GM18511 (cell line): ENCODE measurements at regions not wholly inside any gene's neighbourhood (a gene's known extent, or its start where the extent isn't known, plus 50 kb on each side); places are given as distances from the start of the nearest gene placed in this dataset.
A peak's percentile ranks its signal among the peaks of the same experiment; 100 is the strongest.
"Not testable (repeated sequence)": the region's sequence is repeated elsewhere in the genome, so short reads cannot be mapped to it uniquely, and the experiment has no call there.

Experiments
- ATAC-seq: cut with Tn5 transposase; IDR thresholded peaks from one replicate; pipeline ENCODE4 v1.9.1; 2021; ENCODE audit warnings: mild to moderate bottlenecking, moderate library complexity; ENCODE audit not compliant: unreplicated experiment

- not testable (repeated sequence) for ATAC-seq
Measured at GRCh38 chr2:132271794-132272193, 110.0 kb upstream of the ANKRD30BL start.

GRCh38 chr2:132272713-132273112 is 111.0 kb upstream of the ANKRD30BL start:
- no peak for ATAC-seq

GRCh38 chr2:132273585-132273984 is 111.8 kb upstream of the ANKRD30BL start:
- ATAC-seq: not testable (repeated sequence)

- no peak for ATAC-seq
Measured at GRCh38 chr2:132274000-132274399, 112.2 kb upstream of the ANKRD30BL start.

- no peak for ATAC-seq
Measured at GRCh38 chr2:132275396-132275795, 113.6 kb upstream of the ANKRD30BL start.

- ATAC-seq: peak; percentile 72
Measured at GRCh38 chr2:132276571-132276981, 114.8 kb upstream of the ANKRD30BL start.

GRCh38 chr2:132278267-132278666 is 116.5 kb upstream of the ANKRD30BL start:
- ATAC-seq: no peak

GRCh38 chr2:132279344-132279743 is 117.6 kb upstream of the ANKRD30BL start:
- no peak for ATAC-seq

GRCh38 chr2:132279930-132280615 is 118.3 kb upstream of the ANKRD30BL start:
- ATAC-seq: no peak

- ATAC-seq: no peak
Measured at GRCh38 chr2:132280912-132281311, 119.2 kb upstream of the ANKRD30BL start.

- not testable (repeated sequence) for ATAC-seq
Measured at GRCh38 chr2:132282104-132282503, 120.4 kb upstream of the ANKRD30BL start.

- ATAC-seq: no peak
Measured at GRCh38 chr2:132282911-132283310, 121.2 kb upstream of the ANKRD30BL start.

GRCh38 chr2:132286289-132286911 is 124.6 kb upstream of the ANKRD30BL start:
- not testable (repeated sequence) for ATAC-seq

- not testable (repeated sequence) for ATAC-seq
Measured at GRCh38 chr2:132287910-132288309, 126.2 kb upstream of the ANKRD30BL start.

- ATAC-seq: not testable (repeated sequence)
Measured at GRCh38 chr2:132289138-132289537, 127.4 kb upstream of the ANKRD30BL start.

GRCh38 chr2:132289812-132290211 is 126.8 kb upstream of the GPR39 start:
- not testable (repeated sequence) for ATAC-seq

- ATAC-seq: peak; percentile 68
Measured at GRCh38 chr2:132300592-132301378, 115.8 kb upstream of the GPR39 start.

- ATAC-seq: not testable (repeated sequence)
Measured at GRCh38 chr2:132304661-132305380, 111.8 kb upstream of the GPR39 start.

GRCh38 chr2:132307613-132308198 is 108.9 kb upstream of the GPR39 start:
- ATAC-seq: not testable (repeated sequence)

- not testable (repeated sequence) for ATAC-seq
Measured at GRCh38 chr2:132309203-132309602, 107.4 kb upstream of the GPR39 start.

GRCh38 chr2:132315546-132315945 is 101.1 kb upstream of the GPR39 start:
- not testable (repeated sequence) for ATAC-seq
